ENCODE measurements at regions not wholly inside any gene's neighbourhood (a gene's known extent, or its start where the extent isn't known, plus 50 kb on each side); places are given as distances from the start of the nearest gene placed in this dataset.

DNA sequence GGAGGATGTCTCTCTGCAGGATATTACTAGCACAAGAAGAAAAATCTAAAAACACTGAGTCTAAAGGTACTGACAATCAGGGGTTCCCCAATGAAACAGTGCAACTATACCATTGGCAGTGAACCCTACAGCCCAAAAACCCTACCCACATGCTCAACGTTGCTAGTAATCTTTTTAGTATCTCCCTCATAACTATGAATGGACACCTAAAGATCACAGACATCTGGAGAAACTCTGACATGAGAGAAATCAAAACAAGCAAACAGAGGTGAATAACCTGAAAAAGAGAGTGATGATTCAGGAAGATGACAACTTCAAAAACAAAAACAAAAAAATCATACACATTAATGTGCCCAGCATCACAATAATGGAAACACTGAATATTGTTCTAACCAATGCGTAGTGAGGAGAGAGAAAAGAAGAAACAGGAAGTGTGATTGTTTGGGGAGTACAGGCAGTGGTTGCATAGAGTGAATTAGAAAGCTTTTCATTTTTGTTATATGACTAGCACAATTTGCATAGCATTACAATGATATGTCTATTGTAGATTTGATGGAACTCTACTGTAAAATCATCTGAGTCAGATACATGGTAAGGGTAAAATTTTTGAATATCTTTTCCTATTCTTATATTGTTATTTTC lies 78.9 kb upstream of the FMR1 start:
- no peak for DNase-seq (ENCODE audit: low spot score)

DNA sequence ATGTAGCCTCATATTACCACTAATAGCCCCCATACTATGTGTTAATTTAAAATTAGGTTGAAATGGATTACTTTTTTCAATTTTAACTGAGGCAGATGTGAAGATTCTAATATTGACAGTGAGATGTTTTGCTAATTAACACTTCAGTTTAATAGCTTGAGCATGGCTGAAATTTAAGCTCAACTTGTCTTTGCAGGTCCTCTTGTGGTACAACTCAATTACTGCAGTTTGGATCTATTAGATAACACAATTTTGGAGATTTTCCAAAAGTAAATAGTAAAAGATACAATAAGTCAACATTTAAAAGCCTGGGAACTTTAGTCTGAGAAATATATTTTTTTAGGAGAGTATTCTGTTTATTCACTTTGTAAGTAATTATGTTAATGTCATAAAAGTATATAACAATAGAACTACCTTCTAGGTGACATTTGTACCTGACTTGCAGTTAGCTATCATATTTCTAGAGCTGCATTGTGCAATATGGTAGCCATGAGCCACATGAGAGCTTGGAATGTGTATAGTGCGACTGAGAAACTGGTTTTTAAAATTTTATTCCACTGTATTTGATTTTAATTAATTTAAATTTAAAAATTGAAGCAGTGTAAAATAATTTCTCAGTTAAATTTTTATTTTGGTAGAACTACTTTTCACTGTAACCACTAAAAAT lies 73.1 kb upstream of the FMR1 start:
- peak; percentile 9 for DNase-seq (ENCODE audit: low spot score)

DNA sequence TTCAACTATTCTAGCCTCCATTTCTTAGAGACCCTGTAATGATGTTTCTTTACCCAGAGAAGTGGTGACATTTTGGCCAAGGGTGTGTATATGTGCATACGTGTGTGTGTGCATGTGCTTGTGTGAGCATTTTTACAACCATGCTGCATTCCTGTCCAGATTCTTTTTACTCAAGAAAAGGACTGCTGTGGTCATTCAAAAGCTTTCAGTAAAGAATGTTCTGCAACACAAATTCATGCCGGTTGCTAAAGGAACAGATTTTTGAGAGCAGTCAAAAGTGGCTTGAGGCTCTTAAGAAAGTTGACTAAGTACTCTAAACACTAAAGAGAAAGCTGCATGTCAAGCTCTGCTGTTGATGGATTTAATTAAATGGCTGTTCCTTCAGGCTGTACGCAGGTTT lies 65.0 kb upstream of the FMR1 start:
- DNase-seq (ENCODE audit: low spot score) = no peak

DNA sequence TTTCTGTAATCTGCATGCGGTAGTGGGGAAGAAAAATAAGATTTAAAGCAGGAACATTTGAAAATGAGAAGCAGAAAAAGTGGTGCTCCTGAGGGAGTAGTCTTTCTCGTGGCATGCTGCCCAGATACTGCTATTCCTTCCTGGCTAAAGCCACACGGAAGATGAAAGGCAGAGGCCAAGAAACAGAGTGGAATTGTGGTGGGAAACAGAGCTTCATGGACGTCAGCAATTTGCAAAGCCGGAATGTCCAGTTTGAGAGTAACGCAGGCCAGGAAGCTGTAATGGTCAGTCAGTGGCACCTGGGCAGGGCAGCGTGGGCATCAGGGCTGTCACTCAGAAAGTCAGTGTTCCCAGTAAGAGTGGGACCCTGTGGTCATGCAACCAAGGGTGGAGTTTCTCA lies 63.7 kb upstream of the FMR1 start:
- no peak for DNase-seq (ENCODE audit: low spot score)

- DNase-seq (ENCODE audit: low spot score) = no peak
Observed at GRCh38 chrX:147848543-147849443, 62.9 kb upstream of the FMR1 start.

GRCh38 chrX:147850875-147851274 lies 60.8 kb upstream of the FMR1 start:
- peak; percentile 11 for DNase-seq (ENCODE audit: low spot score)

DNA sequence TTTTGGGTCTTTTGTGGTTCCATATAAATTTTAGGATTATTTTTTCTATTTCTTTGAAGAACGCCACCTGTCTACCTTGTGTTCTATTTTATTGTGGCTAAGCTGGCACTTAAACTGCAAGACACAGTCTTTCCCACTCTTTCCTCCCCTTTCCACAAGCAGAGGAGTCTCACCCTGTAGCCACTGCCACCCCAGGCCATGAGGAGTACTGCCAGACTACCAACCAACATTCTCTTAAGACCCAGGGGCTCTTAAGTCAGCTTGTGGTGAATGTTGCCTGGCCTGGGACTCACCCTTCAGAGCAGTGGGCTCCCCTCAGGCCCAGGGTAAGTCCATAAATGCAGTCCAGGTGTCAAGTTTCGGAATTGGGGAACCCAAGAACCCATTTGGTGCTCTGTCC lies 58.0 kb upstream of the FMR1 start:
- no peak for DNase-seq (ENCODE audit: low spot score)

GRCh38 chrX:147859666-147860065 lies 52.1 kb upstream of the FMR1 start:
- no peak for DNase-seq (ENCODE audit: low spot score)
